ENCODE measurements at regions not wholly inside any gene's neighbourhood (a gene's known extent, or its start where the extent isn't known, plus 50 kb on each side); places are given as distances from the start of the nearest gene placed in this dataset.
"Not testable (repeated sequence)": the region's sequence is repeated elsewhere in the genome, so short reads cannot be mapped to it uniquely, and the experiment has no call there.

- FAIRE-seq, result no peak
These were observed 291.2 kb downstream of the HGF start for GRCh38 chr7:81478664-81479063.

GRCh38 chr7:81478201-81478600 lies 291.6 kb downstream of the HGF start:
- not testable (repeated sequence) for DNase-seq (ENCODE audit: insufficient read length, low spot score); FAIRE-seq

More at GRCh38 chr7:81478664-81479063, 291.2 kb downstream of the HGF start:
- TF ChIP-seq TAF1 (IDR thresholded peaks at IDR 0.05; ENCODE audit: low read depth, low read length) (no peak), SPI1 (IDR thresholded peaks at IDR 0.05; ENCODE audit: low read depth, low read length) (no peak), PAX5 (IDR thresholded peaks at IDR 0.05; ENCODE audit: insufficient read depth, low read length, severe bottlenecking) (no peak), POLR2A (IDR thresholded peaks at IDR 0.05; ENCODE audit: low read depth, low read length) (no peak), POU2F2 (IDR thresholded peaks at IDR 0.05; ENCODE audit: low read depth, low read length) (no peak), POLR2AphosphoS5 (IDR thresholded peaks at IDR 0.05; ENCODE audit: low read depth, low read length) (no peak)
- DNase-seq (ENCODE audit: insufficient read length, low spot score), result no peak

GRCh38 chr7:81473236-81473635 lies 296.6 kb downstream of the HGF start:
- FAIRE-seq (no peak), DNase-seq (ENCODE audit: insufficient read length, low spot score) (no peak)
- TF ChIP-seq POLR2A (IDR thresholded peaks at IDR 0.05; ENCODE audit: low read depth, low read length) (no peak), POU2F2 (IDR thresholded peaks at IDR 0.05; ENCODE audit: low read depth, low read length) (no peak), SPI1 (IDR thresholded peaks at IDR 0.05; ENCODE audit: low read depth, low read length) (no peak), TAF1 (IDR thresholded peaks at IDR 0.05; ENCODE audit: low read depth, low read length) (no peak), PAX5 (IDR thresholded peaks at IDR 0.05; ENCODE audit: insufficient read depth, low read length, severe bottlenecking) (no peak), POLR2AphosphoS5 (IDR thresholded peaks at IDR 0.05; ENCODE audit: low read depth, low read length) (no peak)

- no peak for DNase-seq (ENCODE audit: insufficient read length, low spot score)
- no peak for TF ChIP-seq PAX5 (IDR thresholded peaks at IDR 0.05; ENCODE audit: insufficient read depth, low read length, severe bottlenecking)
- no peak for FAIRE-seq
These were observed 299.0 kb downstream of the HGF start for GRCh38 chr7:81470724-81471379.

GRCh38 chr7:81469869-81470723 lies 299.8 kb downstream of the HGF start:
- peak; percentile 80 for FAIRE-seq
- DNase-seq (ENCODE audit: insufficient read length, low spot score), result no peak
- TF ChIP-seq TAF1 (IDR thresholded peaks at IDR 0.05; ENCODE audit: low read depth, low read length), result no peak
- TF ChIP-seq POU2F2 (IDR thresholded peaks at IDR 0.05; ENCODE audit: low read depth, low read length), result no peak
- no peak for TF ChIP-seq POLR2A (IDR thresholded peaks at IDR 0.05; ENCODE audit: low read depth, low read length)
- TF ChIP-seq PAX5 (IDR thresholded peaks at IDR 0.05; ENCODE audit: insufficient read depth, low read length, severe bottlenecking), result no peak
- no peak for TF ChIP-seq POLR2AphosphoS5 (IDR thresholded peaks at IDR 0.05; ENCODE audit: low read depth, low read length)
- TF ChIP-seq SPI1 (IDR thresholded peaks at IDR 0.05; ENCODE audit: low read depth, low read length), result no peak

- DNase-seq (ENCODE audit: insufficient read length, low spot score), result no peak
- no peak for FAIRE-seq
- TF ChIP-seq SPI1 (IDR thresholded peaks at IDR 0.05; ENCODE audit: low read depth, low read length) (no peak), POLR2AphosphoS5 (IDR thresholded peaks at IDR 0.05; ENCODE audit: low read depth, low read length) (no peak), POLR2A (IDR thresholded peaks at IDR 0.05; ENCODE audit: low read depth, low read length) (no peak), PAX5 (IDR thresholded peaks at IDR 0.05; ENCODE audit: insufficient read depth, low read length, severe bottlenecking) (no peak), POU2F2 (IDR thresholded peaks at IDR 0.05; ENCODE audit: low read depth, low read length) (no peak), TAF1 (IDR thresholded peaks at IDR 0.05; ENCODE audit: low read depth, low read length) (no peak)
These were observed 300.5 kb downstream of the HGF start for GRCh38 chr7:81469153-81469868.

- no peak for TF ChIP-seq POU2F2 (IDR thresholded peaks at IDR 0.05; ENCODE audit: low read depth, low read length)
- FAIRE-seq, result no peak
- no peak for DNase-seq (ENCODE audit: insufficient read length, low spot score)
These were observed 301.3 kb downstream of the HGF start for GRCh38 chr7:81468526-81468925.

GRCh38 chr7:81467964-81468363 lies 301.9 kb downstream of the HGF start:
- FAIRE-seq, result no peak
- TF ChIP-seq POLR2A (IDR thresholded peaks at IDR 0.05; ENCODE audit: low read depth, low read length) (no peak), POLR2AphosphoS5 (IDR thresholded peaks at IDR 0.05; ENCODE audit: low read depth, low read length) (no peak), POU2F2 (IDR thresholded peaks at IDR 0.05; ENCODE audit: low read depth, low read length) (no peak), TAF1 (IDR thresholded peaks at IDR 0.05; ENCODE audit: low read depth, low read length) (no peak), PAX5 (IDR thresholded peaks at IDR 0.05; ENCODE audit: insufficient read depth, low read length, severe bottlenecking) (no peak), SPI1 (IDR thresholded peaks at IDR 0.05; ENCODE audit: low read depth, low read length) (no peak)
- no peak for DNase-seq (ENCODE audit: insufficient read length, low spot score)

- TF ChIP-seq SPI1 (IDR thresholded peaks at IDR 0.05; ENCODE audit: low read depth, low read length) (no peak), POLR2A (IDR thresholded peaks at IDR 0.05; ENCODE audit: low read depth, low read length) (no peak), POU2F2 (IDR thresholded peaks at IDR 0.05; ENCODE audit: low read depth, low read length) (no peak), TAF1 (IDR thresholded peaks at IDR 0.05; ENCODE audit: low read depth, low read length) (no peak), POLR2AphosphoS5 (IDR thresholded peaks at IDR 0.05; ENCODE audit: low read depth, low read length) (no peak), PAX5 (IDR thresholded peaks at IDR 0.05; ENCODE audit: insufficient read depth, low read length, severe bottlenecking) (no peak)
- DNase-seq (ENCODE audit: insufficient read length, low spot score), result no peak
- no peak for FAIRE-seq
These were observed 307.2 kb downstream of the HGF start for GRCh38 chr7:81462672-81463071.
